GM21717 (cell line): ENCODE measurements at regions not wholly inside any gene's neighbourhood (a gene's known extent, or its start where the extent isn't known, plus 50 kb on each side); places are given as distances from the start of the nearest gene placed in this dataset.

Source experiments
- ATAC-seq: cut with Tn5 transposase; IDR thresholded peaks from one replicate; pipeline ENCODE4 v1.9.1; 2021; ENCODE audit warnings: mild to moderate bottlenecking, moderate library complexity; ENCODE audit not compliant: unreplicated experiment

DNA sequence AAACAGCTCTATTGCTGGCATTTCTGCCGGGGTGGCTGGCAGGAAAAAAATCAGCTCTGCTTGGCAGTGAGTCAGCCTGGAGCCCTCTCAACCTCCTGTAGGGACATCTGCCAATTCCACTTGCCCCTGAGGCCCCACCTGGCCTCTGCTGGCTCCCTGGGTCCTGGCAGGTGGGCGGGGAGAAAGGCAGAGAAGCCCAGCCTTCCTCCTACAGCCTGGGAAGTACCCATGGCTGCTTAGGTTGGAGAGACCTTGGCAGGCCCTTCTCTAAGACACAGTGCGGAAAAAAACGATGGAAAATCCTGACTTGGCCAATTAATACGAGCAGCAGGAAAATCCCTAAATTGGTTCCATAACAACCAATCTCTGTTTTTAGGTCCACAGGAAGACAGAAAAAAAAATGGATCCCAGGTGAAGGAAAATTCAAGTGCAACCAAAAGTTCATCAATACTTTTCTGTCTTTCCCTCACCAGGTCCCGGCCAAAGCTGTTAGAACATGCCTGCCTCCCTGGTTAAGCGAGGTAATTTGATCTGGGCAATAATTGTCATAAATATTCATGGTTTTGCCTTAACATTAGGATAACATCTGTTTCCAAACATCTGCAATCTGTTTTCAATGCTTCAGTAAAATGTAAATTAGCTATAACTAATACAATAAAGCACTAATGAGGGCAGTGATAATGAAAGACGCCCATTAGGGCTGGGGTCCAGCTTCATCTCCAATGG, 245.9 kb downstream of the TFCP2L1 start:
- no peak for ATAC-seq

DNA sequence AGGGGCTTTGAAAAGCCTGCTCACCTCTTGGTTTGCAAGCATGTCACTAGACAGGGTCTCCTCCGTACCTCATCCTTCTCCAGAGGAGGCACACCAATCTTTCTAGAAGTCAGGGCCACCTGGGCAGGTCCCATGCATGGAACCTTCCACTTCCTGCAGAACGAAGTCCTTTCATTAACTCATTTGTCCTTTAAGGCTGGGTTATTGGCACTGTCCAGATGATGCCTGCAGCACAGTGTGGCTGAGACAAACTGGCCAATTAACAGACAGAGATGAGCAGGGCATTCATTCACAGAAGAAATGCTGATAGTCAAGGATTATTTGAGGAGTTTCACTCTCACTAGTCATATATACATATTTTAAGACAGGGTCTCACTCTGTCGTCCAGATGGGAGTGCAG, 245.3 kb downstream of the TFCP2L1 start:
- ATAC-seq, result no peak

DNA sequence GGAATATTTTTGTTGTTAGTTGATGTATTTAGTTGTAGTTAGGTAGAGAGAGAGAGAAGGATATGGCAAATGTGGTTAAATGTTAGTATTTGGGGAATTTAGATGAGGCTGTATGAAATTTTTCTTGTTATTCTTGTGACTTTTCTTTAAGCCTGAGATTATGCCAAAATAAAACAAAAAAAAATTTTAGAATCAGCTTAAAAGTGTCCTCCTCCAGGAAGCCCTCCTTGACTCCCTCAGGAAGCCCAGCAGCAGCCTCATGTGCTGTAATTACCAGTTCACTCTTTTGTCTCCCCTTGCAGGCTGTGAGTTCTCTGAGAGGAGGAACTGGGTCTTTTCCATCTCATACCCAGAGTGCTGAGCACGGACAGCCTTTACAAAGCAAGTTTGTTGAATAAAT, 243.5 kb downstream of the TFCP2L1 start:
- ATAC-seq, result no peak

DNA sequence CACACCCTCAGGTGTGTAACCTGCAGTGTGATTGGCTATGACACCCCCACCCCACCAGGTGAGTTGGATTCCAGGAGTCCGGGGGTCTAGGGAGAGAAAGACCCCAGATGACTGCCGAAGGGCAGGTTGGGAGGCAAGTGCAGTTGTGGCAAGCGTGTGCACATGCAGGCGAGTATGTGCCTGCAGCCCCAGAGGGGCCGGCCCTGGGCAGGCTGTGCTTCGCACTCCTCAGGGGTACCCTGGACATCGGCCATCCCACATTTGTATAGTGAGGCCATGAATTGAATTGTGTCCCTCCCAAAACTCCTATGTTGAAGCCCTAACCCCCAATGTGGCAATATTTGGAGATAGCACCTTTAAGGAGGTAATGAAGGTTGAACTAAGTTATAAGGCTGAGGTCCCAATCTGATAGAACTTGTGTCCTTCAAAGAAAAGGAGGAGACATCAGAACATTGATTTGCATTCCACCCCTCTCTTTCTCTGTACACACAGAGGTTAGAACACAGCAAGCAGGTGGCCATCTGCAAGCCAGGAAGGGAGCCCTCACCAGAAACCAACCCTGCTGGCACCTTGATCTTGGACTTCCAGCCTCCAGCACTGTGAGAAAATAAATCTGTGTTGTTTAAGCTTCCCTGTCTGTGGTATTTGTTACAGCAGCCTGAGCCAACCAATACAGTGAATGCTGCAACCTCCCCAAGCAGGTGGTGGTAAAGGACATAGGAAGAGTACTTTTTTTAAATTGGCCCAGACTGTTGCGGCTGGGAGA, 241.8 kb downstream of the TFCP2L1 start:
- no peak for ATAC-seq

DNA sequence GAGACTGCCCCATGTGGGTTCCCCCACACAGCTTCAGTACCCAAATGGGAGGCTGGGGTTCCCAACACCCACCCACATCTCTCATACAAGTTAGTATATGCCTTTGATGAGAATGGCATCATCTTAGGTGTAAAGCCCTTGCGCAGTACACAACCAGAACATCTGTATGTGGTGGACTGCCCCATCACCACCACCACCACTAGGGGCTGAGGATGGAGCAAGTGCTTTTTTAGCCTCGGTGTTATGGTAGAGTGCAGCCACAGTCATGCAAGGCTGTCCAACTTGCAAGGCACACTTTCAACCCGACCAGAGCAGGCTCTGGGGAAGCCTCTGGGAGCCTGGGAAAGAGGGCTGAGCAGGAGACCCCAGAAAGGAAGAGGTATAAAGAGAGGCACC, 241.2 kb downstream of the TFCP2L1 start:
- ATAC-seq, result no peak

DNA sequence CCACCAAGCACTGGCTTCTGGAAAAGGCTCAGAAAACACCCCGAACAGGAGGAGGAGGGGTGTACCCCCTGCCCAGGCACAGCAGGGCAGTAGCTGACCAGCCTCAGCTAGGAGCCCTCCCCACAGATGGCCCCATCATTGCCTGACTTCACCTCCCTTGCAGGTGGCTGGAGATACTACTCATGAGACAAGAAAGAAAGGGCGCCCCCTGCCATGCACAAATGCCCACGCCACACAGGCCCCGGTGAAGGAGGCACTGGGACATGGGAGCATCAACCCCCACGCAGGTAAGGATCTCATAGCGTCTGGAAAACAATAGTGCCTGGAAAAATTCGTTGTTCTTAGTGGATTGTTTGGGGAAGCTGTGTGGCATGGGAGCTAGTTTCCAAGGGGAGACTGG, 240.6 kb downstream of the TFCP2L1 start:
- no peak for ATAC-seq

DNA sequence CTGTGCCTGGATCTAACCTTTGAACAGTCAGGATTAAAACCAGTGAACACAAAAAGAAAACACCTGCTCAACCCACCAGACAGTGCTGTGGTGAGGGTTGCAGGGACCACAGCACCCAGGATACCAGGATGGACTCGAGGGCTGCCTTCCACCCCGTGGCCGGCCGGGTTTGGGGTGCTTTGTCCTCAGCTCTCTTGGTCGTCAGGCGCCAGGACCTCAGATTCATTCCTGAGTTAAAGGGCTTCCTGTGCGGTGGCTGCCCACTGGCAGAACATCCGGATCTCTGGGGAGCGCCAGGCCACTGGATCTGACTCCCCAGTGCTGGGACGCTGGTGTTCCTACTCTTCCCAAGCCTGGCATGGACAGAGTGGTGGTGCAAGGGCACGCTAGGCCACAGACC, 239.8 kb downstream of the TFCP2L1 start:
- ATAC-seq, result no peak

DNA sequence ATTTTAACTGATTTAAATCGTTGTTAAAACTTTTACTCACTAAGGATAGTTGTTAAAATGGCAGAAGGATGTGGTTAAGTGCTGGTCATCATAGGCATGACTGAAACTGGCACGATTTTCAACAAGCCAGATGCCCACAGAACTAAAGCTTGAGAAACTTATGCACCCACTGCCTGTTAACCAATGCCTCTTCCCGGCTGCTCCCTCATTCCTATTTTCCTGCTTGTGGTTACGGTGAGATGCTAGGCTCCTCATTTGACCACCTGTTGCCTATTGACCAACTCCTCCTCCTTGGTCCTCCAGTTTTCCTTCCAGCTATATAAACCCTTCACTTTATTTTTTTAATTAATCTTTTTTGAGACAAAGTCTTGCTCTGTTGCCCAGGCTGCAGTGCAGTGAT, 238.7 kb downstream of the TFCP2L1 start:
- ATAC-seq, result no peak

DNA sequence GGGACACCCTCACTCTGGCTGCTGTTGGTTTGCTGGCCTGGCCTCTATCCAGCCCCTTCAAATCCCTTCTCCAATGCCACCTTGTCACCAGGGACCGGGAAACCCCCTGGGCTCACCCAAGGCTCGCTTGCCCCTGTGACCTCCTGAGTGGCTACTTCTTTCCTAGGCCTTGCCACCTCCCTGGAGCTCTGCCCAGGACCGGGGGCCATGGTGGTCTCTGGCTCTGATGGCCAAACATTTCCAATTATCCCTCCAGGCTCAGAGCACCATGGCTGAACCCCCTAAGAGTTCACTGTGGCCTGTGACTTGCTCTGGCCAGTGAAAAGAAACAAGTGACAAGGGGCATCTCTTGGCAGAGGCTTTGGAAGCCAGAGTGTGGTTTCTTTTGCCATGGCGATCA, 237.6 kb downstream of the TFCP2L1 start:
- no peak for ATAC-seq

DNA sequence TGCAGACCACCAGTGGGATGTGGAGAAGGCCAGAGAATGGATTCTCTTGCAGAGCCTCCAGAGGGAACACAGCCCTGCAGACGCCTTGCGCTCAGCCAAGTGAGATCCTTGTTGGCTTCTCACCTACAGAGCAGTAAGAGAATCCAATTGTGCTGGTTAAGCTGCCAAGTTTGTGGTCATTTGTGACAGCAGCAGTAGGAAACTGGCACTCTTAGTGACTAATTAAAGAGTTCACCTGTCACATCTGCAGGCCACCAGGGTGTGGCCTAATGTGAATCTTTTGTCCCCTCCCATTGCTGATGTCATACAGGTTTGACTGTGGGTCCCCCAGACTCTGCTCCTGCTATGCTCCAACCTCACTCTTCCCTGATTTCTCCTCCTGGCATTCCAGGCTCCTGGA, 235.9 kb downstream of the TFCP2L1 start:
- ATAC-seq, result no peak

DNA sequence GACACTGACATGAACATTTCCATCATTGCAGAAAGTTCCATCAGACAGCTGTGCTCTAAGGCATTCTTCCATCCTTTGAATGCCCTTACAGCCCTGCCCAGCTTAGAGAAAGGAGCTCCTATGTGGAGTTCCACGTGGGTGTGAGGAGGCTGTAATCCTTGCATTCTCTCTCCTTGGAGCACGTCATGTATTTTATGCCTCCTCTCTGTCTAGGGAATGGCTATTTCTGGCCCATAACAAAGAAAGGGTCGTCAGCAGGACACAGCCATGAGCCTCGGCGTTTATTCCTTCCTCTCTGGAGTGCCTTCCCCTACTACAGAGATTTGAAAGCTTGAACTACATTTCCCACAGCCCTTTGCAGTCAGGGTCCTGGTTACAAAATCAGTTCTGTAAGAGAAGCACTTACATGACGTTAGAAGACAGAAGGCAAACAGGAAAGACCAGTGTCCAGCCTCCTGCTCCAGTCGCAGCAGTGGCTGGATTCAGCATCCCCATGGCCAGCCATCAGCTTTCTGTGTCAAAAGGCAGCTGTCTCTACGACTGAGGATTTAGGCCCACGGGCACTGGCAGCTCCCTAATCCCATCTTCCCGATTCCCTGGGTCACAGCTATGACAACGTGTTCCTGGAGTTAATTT, 234.9 kb downstream of the TFCP2L1 start:
- ATAC-seq, result no peak

DNA sequence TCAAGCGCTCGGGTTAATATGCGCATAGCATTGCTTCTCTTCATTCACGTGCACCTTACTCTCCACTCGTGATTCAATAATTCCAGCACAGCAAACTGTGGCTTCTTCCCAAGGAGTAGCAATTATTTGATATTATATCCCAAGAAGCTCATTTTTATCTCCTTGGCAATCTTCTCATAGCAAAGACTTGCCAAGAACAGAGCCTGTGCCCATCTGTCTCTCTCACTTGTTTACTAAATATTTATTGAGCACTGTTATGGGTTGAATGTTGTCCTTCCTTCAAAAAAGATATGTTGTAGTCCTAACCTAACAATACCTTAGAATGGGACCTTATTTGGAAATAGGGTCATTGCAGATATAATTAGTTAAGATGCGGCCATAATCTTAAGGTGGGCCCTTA, 233.7 kb downstream of the TFCP2L1 start:
- no peak for ATAC-seq

DNA sequence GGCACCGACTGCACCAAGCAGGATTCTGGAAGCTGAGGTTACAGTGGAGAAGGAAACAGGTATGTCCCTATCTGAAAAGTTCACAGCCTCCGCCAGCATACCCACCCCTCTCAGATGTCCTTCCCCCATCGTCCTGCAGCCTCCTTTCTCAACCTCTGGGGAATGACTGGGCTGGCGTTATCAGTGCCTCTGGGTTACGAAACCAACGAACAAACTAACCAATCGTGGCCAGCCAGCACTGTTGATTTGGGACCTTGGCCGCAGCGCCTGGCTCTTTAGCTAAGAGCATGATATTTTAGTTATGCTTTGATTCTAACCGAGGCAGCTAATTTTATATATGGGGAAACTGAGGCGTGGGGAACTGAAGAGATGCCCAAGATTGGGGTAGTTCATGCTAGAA, 233.0 kb downstream of the TFCP2L1 start:
- ATAC-seq, result no peak

DNA sequence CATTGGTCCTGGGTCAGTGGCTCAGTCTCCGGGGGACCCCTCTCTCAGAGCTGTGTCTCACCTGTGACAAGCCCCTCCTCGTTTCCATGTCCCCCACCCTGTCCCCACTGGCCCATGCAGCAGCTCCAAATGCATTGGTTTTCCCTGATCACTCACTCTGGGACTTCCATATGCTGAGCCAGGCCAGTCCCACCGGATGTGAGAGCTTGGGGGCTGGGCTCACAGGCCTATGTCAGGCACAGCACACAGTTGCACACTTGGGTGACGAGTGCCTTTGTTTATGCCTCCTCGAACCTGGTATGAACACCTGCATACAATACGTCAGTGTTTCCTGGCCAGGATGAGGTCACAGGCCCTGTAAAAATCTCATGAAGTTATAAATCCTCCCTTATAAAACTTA, 232.5 kb downstream of the TFCP2L1 start:
- no peak for ATAC-seq

DNA sequence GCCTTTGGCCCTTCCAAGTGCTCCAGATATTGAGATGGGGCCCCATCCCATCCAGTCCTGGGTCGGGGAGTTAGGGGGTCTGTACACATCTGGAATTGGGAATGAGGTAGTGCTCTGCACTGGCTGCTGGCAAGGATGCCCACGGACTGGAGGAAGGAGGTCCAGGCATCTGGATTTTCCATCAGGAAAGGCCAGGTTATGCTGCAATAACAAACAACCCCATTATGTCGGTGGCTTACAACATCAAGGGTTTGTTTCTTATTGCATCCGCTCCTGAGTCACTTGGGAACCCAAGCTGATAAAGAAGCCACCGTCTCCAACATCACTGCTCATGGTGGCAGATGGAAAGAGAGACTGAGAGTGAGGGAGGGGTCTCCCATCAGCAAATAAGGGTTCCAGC, 229.9 kb downstream of the TFCP2L1 start:
- no peak for ATAC-seq

DNA sequence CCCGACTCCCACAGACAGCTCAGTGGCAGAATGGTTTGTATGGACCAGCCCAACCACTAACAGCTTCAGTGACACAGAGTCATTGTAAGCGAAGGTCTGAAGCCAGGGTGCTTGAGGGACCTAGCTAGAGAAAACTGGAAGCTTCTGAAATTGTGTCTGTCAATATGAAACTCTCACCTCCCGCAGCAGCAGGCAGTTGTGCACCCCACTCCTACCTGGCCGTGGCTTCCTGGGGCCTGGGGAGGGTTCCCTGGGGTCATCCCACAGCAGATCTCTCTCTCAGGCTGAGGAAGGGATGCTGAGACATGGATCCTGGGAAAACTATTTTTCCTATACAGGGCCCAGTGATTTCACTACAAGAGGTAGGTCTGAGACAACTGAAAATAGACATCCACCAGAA, 229.5 kb downstream of the TFCP2L1 start:
- ATAC-seq, result no peak

DNA sequence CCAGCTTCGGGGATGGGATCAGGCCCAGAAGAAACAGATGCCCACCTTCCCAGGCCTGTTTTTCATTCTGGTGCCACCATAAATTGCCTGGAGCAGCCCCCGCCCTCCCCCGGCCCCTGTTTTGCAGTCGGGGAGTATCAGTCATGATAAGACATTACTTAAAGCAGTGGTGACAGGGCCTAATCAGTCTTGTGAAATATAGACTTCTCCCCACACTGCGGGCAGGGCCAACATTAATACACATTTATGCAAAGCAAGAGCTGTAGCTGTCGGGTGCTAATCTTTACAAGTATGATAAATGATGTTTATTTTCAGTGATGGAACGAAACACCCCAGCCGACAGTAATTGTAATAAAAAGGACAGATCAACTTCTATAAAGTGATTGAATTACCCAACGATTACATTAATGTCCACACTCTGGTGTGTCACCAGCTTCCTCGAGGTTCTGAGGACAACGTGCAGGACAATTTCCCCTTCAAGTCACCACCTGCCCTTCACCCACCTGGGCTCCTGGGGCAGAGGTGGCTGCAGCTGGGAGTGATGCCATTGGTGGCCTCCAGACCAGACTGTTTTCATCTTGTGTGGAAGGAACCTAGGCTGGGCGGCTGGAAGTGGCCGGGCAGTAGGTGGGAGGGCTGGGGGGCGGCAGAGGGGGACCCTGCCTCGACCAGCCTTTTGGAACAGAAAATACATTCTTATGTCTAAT, 226.0 kb downstream of the TFCP2L1 start:
- ATAC-seq, result no peak

DNA sequence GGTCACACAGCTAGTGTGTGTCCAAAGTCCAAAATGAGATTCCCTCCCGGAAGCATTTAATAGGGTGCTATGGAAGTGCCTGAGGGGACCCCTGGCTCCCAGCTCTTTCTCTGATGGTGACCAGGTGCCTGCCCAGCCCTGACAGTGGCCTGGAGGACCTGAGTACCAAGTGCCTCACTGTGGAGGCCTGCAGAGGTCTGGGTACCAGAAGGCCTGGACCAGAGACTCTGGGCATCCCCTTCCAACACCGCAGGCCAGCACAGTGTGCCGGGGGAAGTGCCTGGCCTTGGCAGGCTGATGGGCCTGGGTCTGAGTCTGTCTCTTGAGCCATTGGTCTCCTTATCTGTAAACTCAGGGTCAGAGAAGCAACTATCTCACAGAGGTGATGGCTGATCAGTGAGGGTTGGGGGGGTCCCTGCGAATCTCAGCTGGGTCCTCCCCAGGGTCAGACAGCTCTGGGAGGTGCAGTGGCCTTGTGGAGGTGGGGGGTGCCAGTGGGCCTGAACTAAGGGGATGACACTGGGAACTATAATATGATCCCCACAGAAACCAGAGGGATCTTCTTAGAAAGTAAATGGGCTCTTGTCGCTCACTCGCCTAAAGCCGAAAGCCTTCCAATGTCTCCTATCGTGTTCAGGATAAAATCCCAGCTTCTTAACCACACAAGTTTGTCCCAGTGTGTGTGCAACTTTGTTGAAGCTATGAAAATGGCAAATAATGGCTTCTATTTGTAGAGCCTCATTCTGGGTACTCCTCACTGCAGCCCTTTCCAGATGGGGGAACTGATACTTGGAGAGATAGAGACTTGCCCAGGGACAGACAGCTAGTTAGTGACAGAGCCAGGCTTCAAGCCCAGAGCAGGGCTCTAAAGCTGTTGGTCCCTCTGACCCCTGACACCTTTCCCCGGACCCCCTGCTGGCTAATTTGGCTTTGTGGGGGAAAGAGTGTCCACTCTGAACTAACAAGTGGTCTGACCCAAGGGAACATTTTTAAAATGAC, 225.1 kb downstream of the TFCP2L1 start:
- no peak for ATAC-seq

DNA sequence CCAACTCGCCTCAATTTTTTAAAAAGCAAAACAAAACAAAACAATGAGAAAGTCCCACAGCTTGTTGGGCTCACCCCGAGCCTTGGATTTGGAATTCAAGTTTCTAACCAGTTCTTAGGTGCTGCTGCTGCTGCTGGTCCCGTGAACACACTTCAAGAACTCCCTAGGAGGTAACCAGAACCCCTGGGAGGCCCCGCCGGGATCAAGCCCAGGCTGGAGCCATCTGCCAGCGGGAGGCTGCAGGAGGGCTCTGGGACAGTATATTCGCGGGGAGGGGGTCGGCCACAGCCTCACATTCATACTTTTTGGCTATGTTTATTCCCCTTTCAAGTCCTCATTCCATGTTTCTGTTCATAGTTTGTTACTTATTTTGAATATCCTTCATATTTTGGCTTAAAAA, 223.4 kb downstream of the TFCP2L1 start:
- no peak for ATAC-seq

DNA sequence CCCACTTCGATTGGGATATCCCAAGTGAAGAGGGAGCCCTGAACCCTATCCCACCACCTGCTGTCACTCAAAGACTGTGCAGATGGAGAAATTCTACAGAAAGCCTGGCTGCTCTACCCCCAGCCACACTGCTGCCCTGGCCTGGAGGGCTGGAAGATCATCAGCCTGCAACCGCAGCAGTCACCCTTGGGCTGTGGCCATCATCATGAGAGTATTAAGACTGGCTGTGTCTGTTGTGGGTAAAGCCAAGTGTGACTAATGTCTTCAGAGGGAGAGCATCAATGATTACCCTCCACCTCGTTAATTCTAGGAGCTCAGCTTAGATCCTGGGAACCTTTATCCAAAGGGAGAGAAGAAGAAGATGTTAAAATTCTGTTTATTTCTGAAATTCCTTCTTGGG, 221.5 kb downstream of the TFCP2L1 start:
- ATAC-seq, result no peak
